HG03378 (cell line): ENCODE measurements at regions not wholly inside any gene's neighbourhood (a gene's known extent, or its start where the extent isn't known, plus 50 kb on each side); places are given as distances from the start of the nearest gene placed in this dataset.
"Not testable (repeated sequence)": the region's sequence is repeated elsewhere in the genome, so short reads cannot be mapped to it uniquely, and the experiment has no call there.

Experiments
- ATAC-seq: cut with Tn5 transposase; IDR thresholded peaks from one replicate; pipeline ENCODE4 v1.9.1; 2021; ENCODE audit warnings: mild to moderate bottlenecking, moderate library complexity; ENCODE audit not compliant: unreplicated experiment

DNA sequence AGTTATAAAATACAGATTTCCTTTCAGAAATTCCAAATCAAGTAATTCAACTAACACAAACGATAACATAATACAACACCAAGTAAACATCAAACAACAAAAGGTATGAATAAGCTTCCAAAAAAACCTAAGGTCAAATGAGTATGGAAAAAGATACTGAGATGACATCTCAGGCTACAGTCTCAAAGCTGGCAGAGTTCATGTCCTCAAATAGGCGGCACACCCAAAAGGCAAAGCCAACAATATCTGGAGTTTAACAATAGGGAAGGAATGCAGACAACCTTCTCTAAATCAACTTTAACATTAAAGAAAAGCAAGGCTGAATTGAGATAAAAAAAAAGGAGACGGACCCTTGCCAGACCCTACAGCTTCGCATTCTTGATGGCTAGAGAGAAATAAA is 346.6 kb downstream of the RSL24D1 start:
- ATAC-seq: no peak

DNA sequence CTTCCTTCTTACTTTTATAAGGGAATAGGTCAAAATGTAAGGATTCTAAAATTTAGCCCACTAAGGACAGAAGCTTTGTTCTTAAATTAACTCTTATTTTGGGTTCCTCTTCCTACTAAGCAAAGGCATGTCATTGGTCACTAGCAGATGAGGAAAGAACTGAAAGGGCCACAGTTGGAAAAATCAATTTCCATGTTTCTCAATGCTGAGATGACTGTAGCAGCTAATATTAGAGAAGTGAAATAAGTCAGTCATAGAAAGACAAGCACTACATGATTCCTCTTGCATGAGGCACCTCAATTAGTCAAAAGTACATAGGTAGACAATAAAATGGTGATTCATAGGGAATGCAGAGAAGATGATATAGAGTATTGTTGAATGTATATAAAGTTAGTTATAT is 353.7 kb downstream of the RSL24D1 start:
- ATAC-seq: no peak

DNA sequence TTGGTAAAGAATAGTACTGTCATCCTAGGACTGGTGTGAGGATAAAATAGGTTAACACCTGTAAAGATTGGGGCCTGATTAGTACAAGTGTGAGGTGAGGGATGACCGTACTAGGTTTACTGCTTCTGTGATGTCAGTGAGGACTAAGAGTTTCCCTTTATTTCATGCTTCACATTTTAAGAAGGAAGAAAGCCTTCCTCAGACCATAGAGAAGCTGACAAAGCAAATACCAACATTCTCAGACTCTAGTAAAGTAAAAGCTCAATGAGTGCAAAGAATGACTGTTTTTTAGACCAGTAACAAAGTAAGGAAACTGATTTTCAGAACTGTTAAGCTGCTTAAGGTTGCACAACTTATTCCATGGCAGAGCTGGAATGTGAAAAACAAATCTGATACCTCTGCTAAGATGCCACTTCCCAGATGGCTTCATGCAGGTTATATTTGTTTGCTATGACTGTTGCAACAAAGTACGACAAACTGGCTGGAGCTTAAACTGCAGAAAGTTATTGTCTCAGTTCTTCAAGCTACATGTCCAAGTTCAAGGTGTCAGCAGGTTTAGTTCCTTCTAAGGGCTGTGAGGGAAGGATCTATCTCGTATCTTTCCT is 354.9 kb downstream of the RSL24D1 start:
- no peak for ATAC-seq

DNA sequence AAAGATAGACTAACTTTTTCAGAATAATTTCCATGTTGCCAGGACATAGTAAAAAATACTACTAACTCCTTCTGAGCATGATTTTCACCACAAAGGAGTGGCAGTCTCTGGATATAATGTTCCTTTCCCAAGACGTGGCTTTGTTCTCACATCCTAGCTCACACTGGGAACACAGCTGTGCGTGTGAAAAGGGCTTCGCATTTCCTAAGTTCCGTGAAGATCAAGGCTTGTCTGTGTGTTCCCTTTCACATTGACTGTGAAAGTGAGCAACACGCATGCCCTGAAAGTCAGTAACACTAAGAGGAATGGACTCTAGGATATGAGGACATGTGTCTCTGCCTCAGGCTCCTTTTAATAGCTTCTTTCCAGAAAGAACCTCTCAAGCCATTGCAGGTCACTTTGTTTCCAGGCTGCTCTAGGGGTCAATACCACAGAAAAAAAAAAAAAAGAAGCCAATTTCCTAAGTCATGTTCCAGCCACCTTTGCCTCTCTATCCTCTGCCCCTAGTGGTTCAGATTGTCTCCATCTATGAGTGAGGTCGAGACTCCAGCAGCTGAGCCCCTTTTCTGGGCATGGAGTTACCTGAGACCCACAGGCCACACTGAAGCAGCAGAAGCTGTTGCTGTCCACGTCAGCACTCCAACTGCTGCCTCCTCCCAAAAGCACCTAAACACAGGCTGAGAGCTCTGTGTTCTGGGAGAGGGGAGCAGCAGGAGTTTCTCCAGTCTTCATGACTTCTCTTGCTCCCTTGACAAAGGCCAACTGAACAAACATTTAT is 355.9 kb downstream of the RSL24D1 start:
- ATAC-seq: no peak

DNA sequence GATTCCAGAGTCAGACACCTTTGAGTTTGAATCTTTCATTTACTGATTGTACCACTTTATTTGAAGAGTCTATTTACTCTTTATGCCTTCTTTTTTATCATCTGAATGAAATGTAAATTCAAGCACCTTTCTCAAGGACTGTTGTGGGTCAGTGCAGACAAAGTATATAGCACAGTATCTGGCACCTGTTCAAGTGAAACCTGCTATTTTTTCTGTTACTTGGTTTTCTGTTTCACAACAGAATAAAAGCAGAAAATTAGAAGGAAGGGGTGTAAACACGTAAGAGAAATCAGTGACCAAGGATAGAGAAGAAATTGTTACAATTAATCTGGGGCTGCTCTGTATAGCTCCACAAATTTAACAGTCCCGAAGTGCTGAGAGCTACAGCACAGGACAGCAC is 357.4 kb downstream of the RSL24D1 start:
- ATAC-seq: no peak

DNA sequence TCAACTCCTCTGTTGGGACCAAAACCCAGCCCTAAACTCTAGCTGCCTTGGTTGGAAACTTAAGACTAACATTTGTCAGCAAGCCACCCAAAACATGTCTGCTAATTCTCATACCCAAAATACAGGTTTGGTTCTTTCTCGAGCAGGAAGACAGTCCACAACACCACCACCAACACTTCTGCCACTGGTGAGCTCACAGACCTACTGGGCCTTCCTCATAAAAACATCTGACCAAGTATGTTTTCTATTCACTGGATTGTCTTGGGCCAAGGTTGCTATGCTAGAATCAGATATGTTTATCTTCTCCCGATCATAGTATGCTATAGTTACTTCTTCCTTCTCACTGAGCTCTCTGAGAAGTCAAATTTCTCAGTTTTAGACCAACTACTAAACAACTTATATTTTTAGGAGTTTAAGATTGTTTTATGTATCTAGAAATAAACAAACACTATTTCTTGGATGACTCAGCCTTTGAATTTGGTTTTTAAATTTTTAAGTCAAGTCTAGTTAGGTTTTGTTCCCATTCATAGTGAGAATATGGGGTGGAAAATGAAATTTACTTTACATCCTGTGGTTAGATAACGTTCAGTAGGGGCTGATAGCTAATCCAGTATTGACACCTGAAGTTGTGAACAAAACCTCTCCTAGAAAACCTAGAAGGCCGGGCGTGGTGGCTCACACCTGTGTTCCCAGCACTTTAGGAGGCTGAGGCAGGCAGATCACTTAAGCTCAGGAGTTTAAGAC is 360.5 kb downstream of the RSL24D1 start:
- no peak for ATAC-seq

DNA sequence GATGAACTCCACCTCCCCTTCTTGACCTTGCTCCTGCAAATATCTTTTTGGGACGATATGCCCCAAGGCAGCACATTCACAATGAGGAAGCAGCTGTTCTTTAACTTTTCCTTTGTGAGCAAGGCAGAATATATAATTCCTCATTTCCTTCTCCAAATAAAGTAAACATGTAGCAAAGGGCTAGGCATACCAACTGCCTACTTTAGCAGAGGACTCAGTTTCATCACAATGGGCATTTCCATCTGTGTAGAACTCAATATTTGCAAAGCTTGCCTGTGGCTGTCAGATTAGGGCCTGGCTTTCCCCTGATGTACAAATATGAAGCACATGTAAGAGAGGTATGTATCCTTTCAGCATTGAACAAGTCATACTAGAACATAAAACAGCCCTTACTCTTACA is 366.9 kb downstream of the RSL24D1 start:
- ATAC-seq: no peak

DNA sequence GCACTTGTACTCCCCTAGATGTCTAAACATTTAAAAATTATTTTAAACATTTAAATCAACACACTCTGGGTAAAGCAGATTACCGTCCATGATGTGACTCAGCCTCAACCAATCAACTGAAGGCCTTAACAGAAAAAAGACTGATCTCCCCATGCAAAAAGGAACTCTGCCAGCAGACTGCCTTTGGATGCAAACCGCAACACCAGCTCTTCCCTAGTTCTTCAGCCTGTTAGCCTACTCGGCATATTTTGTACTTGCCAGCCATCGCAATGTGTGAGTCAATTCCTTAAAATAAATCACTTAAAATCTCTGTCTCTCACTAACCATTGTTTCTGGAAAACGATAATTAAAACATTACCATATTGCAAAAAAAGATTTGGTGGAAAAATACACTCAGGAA is 375.9 kb downstream of the RSL24D1 start:
- ATAC-seq: no peak

GRCh38 chr15:54820098-54820497 is 376.6 kb downstream of the RSL24D1 start:
- no peak for ATAC-seq

DNA sequence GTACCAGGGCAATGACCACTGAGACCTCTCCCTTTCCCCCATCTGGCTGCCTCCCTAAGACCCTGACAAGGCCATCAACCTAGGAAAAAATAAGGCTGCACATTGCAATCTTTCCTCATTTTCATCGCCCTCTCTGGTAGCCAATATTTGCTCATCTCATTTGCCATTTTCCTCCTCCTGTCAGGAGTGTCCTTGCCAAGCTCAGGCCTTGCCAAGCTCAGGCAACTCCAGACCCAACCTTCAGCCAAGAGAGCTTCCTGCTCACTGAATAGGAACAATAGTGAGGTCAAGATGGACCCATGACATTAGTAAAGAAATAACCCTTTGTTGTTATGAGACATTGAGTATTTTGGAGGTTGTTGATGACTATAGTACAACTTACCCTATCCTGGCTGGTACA is 380.3 kb downstream of the RSL24D1 start:
- ATAC-seq: no peak

DNA sequence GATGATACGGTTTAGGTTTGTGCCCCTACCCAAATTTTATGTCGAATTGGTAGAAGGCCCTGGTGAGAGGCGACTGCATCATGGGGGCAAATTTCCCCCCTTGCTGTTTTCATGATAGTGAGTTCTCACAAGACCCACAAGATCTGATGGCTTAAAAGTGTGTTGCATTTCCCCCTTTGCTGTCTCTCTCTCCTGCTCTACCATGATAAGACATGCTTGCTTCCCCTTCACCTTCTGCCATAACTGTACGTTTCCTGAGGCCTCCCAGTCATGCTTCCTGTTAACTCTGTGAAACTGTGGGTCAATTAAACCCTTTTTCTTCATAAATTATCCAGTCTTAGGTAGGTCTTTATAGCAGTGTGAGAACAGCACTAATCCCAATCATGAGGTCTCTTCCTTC is 381.2 kb downstream of the RSL24D1 start:
- no peak for ATAC-seq

DNA sequence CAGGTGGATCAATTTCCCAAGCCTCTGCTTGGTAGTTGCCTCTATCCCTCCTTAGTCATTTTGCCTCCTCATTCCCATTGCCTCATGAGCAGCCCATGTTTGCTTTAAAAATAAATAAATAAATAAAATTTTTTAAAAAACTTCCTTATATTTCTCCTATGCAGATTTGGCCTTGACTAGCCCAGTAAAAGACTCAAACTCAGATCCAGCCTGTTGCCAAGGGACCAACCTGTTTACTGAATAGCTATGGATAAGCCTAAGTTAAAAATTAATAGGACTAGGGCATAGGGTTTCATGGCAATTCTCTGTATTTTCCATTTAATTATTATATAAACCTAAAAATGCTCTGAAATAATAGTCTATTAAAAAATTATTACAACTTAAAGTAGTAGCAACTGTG is 384.4 kb downstream of the RSL24D1 start:
- ATAC-seq: no peak

DNA sequence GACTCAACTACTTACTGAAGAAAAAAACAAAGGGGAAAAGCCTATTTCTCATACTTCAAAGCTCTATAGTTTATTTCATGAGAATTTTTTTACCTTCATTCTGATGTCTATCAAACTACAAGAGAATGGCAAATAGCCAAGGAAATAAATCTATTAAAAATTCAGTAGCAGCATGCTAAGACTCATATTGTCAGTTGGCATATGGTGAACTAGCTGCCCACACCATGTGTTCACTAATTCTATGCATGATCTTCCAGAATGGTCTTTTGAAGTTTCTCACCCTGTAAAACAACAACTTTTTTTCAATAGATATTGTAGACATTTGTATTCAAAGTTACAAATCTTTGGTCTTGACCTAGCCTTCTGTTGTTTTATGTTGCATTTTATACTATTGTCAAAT is 386.2 kb downstream of the RSL24D1 start:
- ATAC-seq: no peak

GRCh38 chr15:54810031-54810430 is 386.7 kb downstream of the RSL24D1 start:
- no peak for ATAC-seq

DNA sequence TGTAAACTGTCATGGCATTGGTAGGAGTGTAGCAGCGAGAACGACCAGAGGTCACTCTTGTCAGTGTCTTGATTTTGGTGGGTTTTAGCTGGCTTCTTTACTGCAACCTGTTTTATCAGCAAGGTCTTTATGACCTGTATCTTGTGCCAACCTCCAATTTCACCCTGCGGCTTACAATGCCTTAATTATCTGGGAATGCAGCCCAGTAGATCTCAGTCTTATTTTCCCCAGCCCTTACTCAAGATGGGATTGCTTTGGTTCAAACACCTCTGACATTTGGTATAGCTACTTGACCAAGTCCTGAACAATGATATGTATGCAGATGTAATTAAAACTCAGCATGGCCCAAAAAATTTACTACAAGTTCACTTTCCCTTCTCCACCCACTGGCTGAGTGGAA is 388.4 kb downstream of the RSL24D1 start:
- no peak for ATAC-seq

DNA sequence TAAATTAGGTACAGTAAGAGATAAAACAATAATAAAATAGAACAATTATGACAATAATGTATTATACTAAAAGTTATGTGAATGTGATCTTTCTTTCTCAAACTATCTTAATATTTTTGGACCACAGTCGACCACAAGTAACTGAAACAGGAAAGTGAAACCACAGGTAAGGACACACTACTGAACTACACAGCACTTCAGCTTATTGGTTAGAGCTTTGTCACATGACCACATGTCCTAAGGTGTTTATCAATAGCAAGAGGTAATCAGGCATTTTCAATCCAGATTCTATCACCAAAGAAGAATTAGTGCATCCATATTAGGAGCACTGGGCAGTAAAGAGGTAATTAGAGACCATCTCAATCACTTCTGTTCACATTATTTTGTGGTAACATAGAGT is 392.8 kb downstream of the RSL24D1 start:
- no peak for ATAC-seq

DNA sequence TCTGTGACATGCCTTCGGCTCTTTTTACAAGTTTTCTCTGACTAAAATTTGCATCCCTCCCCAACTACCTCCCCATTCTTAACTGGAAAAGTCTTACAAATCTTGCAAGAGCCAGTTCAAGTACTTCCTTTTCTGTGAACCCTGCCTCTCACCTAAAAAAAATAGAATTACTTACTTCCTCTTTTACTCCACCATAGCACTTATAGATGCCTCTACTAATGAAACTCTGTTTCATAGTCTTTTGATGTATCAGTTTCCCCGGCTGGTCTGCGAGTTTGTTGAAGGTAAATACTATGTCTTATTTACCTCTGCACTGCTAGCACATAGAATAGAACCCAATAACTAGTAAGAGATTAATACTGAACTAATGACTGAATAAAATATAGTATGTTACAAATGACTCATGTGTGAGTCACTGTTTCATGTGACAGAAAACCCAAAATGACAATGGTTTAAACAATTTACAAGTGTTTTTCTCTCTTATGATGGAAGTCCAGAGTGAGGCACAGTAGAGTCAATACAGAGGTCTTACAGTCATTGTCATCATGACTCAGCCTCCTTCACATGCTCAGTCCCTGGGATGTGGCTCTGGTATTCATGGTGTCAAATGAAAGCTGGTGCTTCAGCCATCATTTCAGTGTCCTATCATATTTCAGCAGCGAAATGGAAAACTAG is 393.5 kb downstream of the RSL24D1 start:
- peak; percentile 69 for ATAC-seq

DNA sequence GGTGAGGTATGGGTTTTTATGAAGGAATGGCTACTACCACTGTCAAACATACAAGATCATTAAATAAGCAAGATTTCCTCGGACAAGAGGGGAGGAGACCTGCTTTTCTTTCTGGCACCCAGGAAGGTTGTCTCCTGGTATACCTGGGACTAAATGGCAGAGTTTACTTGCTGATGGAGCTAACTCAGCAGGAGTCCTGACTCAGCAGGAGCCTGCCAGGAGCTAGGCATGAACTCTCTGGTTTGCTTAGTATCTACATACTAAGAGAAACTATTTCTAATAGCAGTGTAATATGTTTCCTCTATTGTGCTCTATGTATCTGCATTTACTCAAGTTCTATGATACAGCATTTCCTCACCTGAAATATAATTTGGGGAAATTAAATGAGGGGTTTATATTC is 404.2 kb downstream of the RSL24D1 start:
- ATAC-seq: no peak

- ATAC-seq: no peak
Observed at GRCh38 chr15:54790693-54791092, 406.0 kb downstream of the RSL24D1 start.

- no peak for ATAC-seq
Observed at GRCh38 chr15:54789376-54789775, 407.4 kb downstream of the RSL24D1 start.

DNA sequence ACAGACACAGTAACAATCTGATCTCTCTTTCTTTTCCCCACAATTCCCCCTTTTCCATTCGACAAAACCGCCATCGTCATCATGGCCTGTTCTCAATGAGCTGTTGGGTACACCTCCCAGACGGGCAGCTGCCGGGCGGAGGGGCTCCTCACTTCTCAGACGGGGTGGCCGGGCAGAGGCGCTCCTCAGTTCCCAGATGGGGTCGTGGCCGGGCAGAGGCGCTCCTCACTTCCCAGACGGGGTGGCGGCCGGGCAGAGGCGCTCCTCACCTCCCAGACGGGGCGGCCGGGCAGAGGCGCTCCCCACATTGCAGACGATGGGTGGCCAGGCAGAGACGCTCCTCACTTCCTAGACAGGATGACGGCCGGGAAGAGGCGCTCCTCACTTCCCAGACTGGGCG is 415.5 kb downstream of the RSL24D1 start:
- ATAC-seq: not testable (repeated sequence)

- no peak for ATAC-seq
Observed at GRCh38 chr15:54779271-54779670, 417.5 kb downstream of the RSL24D1 start.
